ENCODE measurements at regions not wholly inside any gene's neighbourhood (a gene's known extent, or its start where the extent isn't known, plus 50 kb on each side); places are given as distances from the start of the nearest gene placed in this dataset.

- no peak for DNase-seq (ENCODE audit: low read depth)
- H3K27me3 ChIP-seq (ENCODE audit: control insufficient read depth, insufficient read depth, low read length): no peaks in the 10 kb centered on the region
- ChIA-PET CTCF (interaction anchor here (0.8 kb wide), 1 partner anchor 56 kb away, joined by 4 read pairs; no protein-coding TSS in a partner anchor), POLR2A (no interaction called here)
- H3K36me3 ChIP-seq (ENCODE audit: control insufficient read depth, insufficient read depth, low read length): no peaks in the 10 kb centered on the region
- no peak overlapping the region for H3K4me3 ChIP-seq (ENCODE audit: low read depth, low read length)
- no peak for TF ChIP-seq CTCF (IDR thresholded peaks at IDR 0.05; ENCODE audit: insufficient read depth, low read depth, low read length)
Measured at GRCh38 chr1:67890857-67891256, 57.6 kb upstream of the GNG12 start.

GRCh38 chr1:67889953-67890567 is 56.8 kb upstream of the GNG12 start:
- peak; percentile 57 for DNase-seq (ENCODE audit: low read depth)
- ChIA-PET CTCF (interaction anchor here (0.5 kb wide), 1 partner anchor 74 kb away, joined by 3 read pairs; no protein-coding TSS in a partner anchor), POLR2A (no interaction called here)
- no peak overlapping the region for H3K4me3 ChIP-seq (ENCODE audit: low read depth, low read length)
- no peak for TF ChIP-seq CTCF (IDR thresholded peaks at IDR 0.05; ENCODE audit: insufficient read depth, low read depth, low read length)
- no peaks in the 10 kb centered on the region for H3K36me3 ChIP-seq (ENCODE audit: control insufficient read depth, insufficient read depth, low read length)
- H3K27me3 ChIP-seq (ENCODE audit: control insufficient read depth, insufficient read depth, low read length): no peaks in the 10 kb centered on the region

- CTCF ChIA-PET: no interaction called here
- Histone ChIP-seq H3K27me3 (ENCODE audit: control insufficient read depth, insufficient read depth, low read length) (no peaks in the 10 kb centered on the region), H3K4me3 (ENCODE audit: low read depth, low read length) (no peak overlapping the region), H3K36me3 (ENCODE audit: control insufficient read depth, insufficient read depth, low read length) (no peaks in the 10 kb centered on the region)
- POLR2A ChIA-PET: no interaction called here
- no peak for TF ChIP-seq CTCF (IDR thresholded peaks at IDR 0.05; ENCODE audit: insufficient read depth, low read depth, low read length)
- DNase-seq (ENCODE audit: low read depth): no peak
Measured at GRCh38 chr1:67889466-67889865, 56.2 kb upstream of the GNG12 start.

- Histone ChIP-seq H3K36me3 (ENCODE audit: control insufficient read depth, insufficient read depth, low read length) (no peaks in the 10 kb centered on the region), H3K27me3 (ENCODE audit: control insufficient read depth, insufficient read depth, low read length) (no peaks in the 10 kb centered on the region), H3K4me3 (ENCODE audit: low read depth, low read length) (no peak overlapping the region)
- no peak for TF ChIP-seq CTCF (IDR thresholded peaks at IDR 0.05; ENCODE audit: insufficient read depth, low read depth, low read length)
- DNase-seq (ENCODE audit: low read depth): no peak
- CTCF ChIA-PET: interaction anchor here (0.6 to 0.9 kb wide), 2 partner anchors 37 to 458 kb away, joined by 3 read pairs; no protein-coding TSS in a partner anchor
- POLR2A ChIA-PET: interaction anchor here (0.6 kb wide), 1 partner anchor 22 kb away, joined by 3 read pairs; no protein-coding TSS in a partner anchor
Measured at GRCh38 chr1:67888216-67889106, 55.2 kb upstream of the GNG12 start.

- CTCF ChIA-PET: no interaction called here
- no peak overlapping the region for H3K4me3 ChIP-seq (ENCODE audit: low read depth, low read length)
- H3K27me3 ChIP-seq (ENCODE audit: control insufficient read depth, insufficient read depth, low read length): no peaks in the 10 kb centered on the region
- POLR2A ChIA-PET: no interaction called here
- DNase-seq (ENCODE audit: low read depth): no peak
- H3K36me3 ChIP-seq (ENCODE audit: control insufficient read depth, insufficient read depth, low read length): no peaks in the 10 kb centered on the region
- no peak for TF ChIP-seq CTCF (IDR thresholded peaks at IDR 0.05; ENCODE audit: insufficient read depth, low read depth, low read length)
Measured at GRCh38 chr1:67887146-67887545, 53.9 kb upstream of the GNG12 start.

Measured in BJ (cell line).